ENCODE measurements at regions not wholly inside any gene's neighbourhood (a gene's known extent, or its start where the extent isn't known, plus 50 kb on each side); places are given as distances from the start of the nearest gene placed in this dataset.

GRCh38 chr6:15101130-15101529, 144.7 kb upstream of the JARID2 start:
- TF ChIP-seq EZH2 (IDR thresholded peaks at IDR 0.05; ENCODE audit: insufficient read depth, poor library complexity, severe bottlenecking) (no peak), EZH2phosphoT487 (IDR thresholded peaks at IDR 0.05; ENCODE audit: insufficient read depth, low read depth) (no peak)

Measured in GM23248 (cell line).